ENCODE measurements at regions not wholly inside any gene's neighbourhood (a gene's known extent, or its start where the extent isn't known, plus 50 kb on each side); places are given as distances from the start of the nearest gene placed in this dataset.
A peak's percentile ranks its signal among the peaks of the same experiment; 100 is the strongest.
"Not testable (repeated sequence)": the region's sequence is repeated elsewhere in the genome, so short reads cannot be mapped to it uniquely, and the experiment has no call there.

DNA sequence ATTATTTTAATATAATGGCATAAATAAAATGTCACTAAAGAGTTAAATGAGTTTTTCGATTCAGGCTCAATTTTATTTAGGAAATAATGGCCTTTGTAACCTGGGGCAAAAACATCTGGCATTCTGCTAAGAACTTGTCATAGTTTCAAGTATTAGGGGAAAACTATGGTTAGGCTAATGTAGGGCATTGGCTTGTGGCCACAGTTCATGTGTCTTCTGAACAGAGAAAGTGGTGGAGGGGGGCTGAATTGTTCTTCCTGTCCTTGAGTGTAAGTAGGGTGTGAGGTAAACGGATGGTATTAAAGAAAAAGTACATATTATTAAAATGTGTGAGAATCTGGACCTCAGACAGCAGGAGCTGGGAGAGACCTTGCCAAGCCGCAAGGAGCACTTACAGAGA lies 69.1 kb upstream of the KLF14 start:
- Histone ChIP-seq H3K4me1 (peaks cover 0 to 29% (median 2%) of the 10 kb centered on the region in 4 donors), H3K9me3 (no peaks in the 10 kb centered on the region), H3K27ac (no peak overlapping the region), H3K4me3 (no peak overlapping the region), H3K27me3 (no peaks in the 10 kb centered on the region), H3K36me3 (no peaks in the 10 kb centered on the region)
- WGBS, 2 donors, result 45 to 46% methylated on average over 3 of the region's 3 CpGs
- DNase-seq (ENCODE audit: low spot score in 2 of 2), result no peak
- TF ChIP-seq EP300 (IDR thresholded peaks at IDR 0.05) (no peak), POLR2A (IDR thresholded peaks at IDR 0.05) (no peak)
- TF ChIP-seq, protein P1, sequence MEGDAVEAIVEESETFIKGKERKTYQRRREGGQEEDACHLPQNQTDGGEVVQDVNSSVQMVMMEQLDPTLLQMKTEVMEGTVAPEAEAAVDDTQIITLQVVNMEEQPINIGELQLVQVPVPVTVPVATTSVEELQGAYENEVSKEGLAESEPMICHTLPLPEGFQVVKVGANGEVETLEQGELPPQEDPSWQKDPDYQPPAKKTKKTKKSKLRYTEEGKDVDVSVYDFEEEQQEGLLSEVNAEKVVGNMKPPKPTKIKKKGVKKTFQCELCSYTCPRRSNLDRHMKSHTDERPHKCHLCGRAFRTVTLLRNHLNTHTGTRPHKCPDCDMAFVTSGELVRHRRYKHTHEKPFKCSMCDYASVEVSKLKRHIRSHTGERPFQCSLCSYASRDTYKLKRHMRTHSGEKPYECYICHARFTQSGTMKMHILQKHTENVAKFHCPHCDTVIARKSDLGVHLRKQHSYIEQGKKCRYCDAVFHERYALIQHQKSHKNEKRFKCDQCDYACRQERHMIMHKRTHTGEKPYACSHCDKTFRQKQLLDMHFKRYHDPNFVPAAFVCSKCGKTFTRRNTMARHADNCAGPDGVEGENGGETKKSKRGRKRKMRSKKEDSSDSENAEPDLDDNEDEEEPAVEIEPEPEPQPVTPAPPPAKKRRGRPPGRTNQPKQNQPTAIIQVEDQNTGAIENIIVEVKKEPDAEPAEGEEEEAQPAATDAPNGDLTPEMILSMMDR (IDR thresholded peaks at IDR 0.05), result no peak

DNA sequence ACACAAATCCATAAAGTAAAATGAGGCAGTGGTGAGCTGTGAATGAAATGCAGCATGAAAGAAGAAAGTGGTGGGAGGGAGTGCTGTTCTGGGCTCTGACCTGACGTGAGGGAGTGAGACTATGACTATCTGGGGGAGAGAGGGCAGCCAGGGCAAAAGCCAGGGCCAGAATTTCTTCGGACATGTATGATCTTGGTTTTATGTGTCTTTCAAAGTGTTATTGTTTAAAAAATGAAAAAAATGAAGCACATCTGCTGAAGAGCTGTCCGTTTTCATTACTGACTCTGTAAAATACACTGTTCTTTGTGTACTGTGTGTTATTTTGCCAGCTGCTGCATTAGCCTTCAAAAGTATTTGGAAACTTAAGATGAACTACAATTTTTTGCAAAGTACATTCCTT lies 70.2 kb upstream of the KLF14 start:
- TF ChIP-seq POLR2A (IDR thresholded peaks at IDR 0.05) (no peak), EP300 (IDR thresholded peaks at IDR 0.05) (no peak)
- TF ChIP-seq, protein P1 (IDR thresholded peaks at IDR 0.05), result no peak
- WGBS, 2 donors, result 16 to 17% methylated on average over 3 of the region's 3 CpGs

DNA sequence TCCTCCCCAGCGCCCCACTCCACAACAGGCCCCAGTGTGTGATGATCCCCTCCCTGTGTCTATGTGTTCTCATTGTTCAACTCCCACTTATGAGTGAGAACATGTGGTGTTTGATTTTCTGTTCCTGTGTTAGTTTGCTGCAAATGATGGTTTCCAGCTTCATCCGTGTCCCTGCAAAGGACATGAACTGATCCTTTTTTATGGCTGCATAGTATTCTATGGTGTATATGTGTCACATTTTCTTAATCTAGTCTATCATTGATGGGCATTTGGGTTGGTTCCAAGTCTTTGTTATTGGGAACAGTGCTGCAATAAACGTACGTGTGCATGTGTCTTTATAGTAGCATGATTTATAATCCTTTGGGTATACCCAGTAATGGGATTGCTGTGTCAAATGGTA lies 78.8 kb upstream of the KLF14 start:
- not testable (repeated sequence) for H3K36me3 ChIP-seq; H3K27ac ChIP-seq; H3K27me3 ChIP-seq; H3K4me1 ChIP-seq; H3K9me3 ChIP-seq; H3K4me3 ChIP-seq; DNase-seq (ENCODE audit: low spot score in 2 of 2)
- 91 to 97% methylated on average over 4 of the region's 4 CpGs for WGBS, 2 donors

More for the DNA sequence above, 70.2 kb upstream of the KLF14 start:
- Histone ChIP-seq H3K36me3 (no peaks in the 10 kb centered on the region), H3K4me1 (peaks cover 0 to 29% (median 2%) of the 10 kb centered on the region in 4 donors), H3K4me3 (no peak overlapping the region), H3K27ac (peak overlapping the region in 2 of 4 donors; percentile 34 to 47), H3K9me3 (no peaks in the 10 kb centered on the region), H3K27me3 (no peaks in the 10 kb centered on the region)
- DNase-seq (ENCODE audit: low spot score in 2 of 2), result no peak

DNA sequence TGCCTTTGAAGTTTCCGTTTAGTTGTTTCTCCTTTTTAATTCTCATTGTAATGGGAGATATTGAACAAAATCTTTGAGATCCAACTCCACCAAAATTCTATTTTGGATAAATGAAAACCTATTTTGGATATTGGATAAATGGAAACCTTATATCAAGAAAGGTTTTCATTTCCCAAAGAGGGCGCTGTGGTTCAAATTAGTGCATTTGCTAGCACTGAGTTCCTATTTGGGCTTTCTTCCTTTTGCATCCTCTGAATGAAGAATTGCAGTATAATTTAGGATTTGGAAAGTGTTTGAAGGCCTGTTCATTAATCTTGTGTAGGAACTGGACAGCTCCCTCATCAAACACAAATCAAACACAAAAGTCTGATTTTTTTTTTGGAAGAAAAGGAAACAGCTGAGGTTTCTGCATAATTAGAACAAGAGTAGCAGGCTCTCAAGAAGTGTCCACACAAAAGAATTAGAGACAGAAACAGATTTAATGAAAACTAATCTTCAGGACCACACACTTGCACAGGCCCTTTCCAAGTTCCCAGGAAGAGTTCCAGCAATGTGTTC lies 80.8 kb upstream of the KLF14 start:
- Histone ChIP-seq H3K9me3 (no peaks in the 10 kb centered on the region), H3K27me3 (no peaks in the 10 kb centered on the region), H3K4me1 (no peaks in the 10 kb centered on the region), H3K27ac (no peak overlapping the region), H3K4me3 (no peak overlapping the region), H3K36me3 (no peaks in the 10 kb centered on the region)
- 38 to 53% methylated on average over 2 of the region's 2 CpGs for WGBS, 2 donors
- no peak for TF ChIP-seq EP300 (IDR thresholded peaks at IDR 0.05)
- TF ChIP-seq, protein P1 (IDR thresholded peaks at IDR 0.05), result peak in 4 of 5 experiments; percentile 17 to 39 (median 28)
- peak in 1 of 2 donors; percentile 57 for DNase-seq (ENCODE audit: low spot score in 2 of 2)

DNA sequence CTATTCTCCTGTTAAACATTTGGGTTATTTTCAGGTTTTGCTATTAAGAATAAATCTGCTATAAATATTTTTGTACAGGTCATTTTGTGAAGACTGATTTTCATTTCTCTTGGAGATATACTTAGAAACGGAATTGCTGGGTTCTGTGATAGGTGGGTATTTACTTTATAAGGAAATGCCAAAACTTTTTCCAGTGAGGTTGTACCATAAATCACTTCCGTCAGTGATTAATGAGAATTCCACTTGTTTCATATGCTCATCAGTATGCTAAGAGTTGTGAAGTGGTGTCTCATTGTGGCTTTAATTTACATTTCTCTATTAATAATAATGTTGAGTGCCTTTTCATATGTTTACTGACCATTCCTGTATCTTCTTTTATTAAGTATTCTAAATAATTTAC lies 84.0 kb upstream of the KLF14 start:
- H3K4me3 ChIP-seq, result no peak overlapping the region
- TF ChIP-seq POLR2A (IDR thresholded peaks at IDR 0.05) (no peak), EP300 (IDR thresholded peaks at IDR 0.05) (no peak)
- TF ChIP-seq, protein P1 (IDR thresholded peaks at IDR 0.05), result no peak
- peaks cover 0 to 5% (median 0%) of the 10 kb centered on the region in 4 donors for H3K4me1 ChIP-seq
- no peak overlapping the region for H3K27ac ChIP-seq
- no peaks in the 10 kb centered on the region for H3K36me3 ChIP-seq
- WGBS, 2 donors, result 82 to 86% methylated on average over 2 of the region's 2 CpGs
- H3K9me3 ChIP-seq, result no peaks in the 10 kb centered on the region
- H3K27me3 ChIP-seq, result no peaks in the 10 kb centered on the region
- DNase-seq (ENCODE audit: low spot score in 2 of 2), result no peak

DNA sequence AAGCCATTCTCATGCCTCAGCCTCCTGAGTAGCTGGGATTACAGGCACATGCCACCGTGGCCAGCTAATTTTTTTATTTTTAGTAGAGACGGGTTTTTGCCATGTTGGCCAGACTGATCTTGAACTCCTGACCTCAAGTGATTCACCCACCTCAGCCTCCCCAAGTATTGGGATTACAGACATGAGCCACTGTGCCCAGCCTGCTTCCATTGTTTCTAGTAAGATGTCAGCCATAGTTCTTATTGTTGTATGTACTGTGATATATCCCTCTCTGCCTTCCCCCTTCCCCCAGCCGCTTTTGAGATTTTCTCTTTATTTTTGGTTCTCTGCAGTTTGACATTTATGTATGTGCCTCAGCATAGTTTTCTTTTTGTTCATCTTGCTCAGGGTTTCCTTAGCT lies 87.9 kb upstream of the KLF14 start:
- 71 to 78% methylated on average over 3 of the region's 3 CpGs for WGBS, 2 donors
- Histone ChIP-seq H3K27ac (no peak overlapping the region), H3K4me1 (peaks cover 0 to 5% (median 0%) of the 10 kb centered on the region in 4 donors), H3K36me3 (no peaks in the 10 kb centered on the region), H3K27me3 (no peaks in the 10 kb centered on the region), H3K9me3 (peaks cover 0 to 21% (median 4%) of the 10 kb centered on the region in 4 donors), H3K4me3 (no peak overlapping the region)
- TF ChIP-seq EP300 (IDR thresholded peaks at IDR 0.05) (no peak), POLR2A (IDR thresholded peaks at IDR 0.05) (no peak)
- TF ChIP-seq, protein P1 (IDR thresholded peaks at IDR 0.05), result no peak
- DNase-seq (ENCODE audit: low spot score in 2 of 2), result no peak

Measured in tibial nerve (tissue), 4 donors.